LNCaP clone FGC (cell line): ENCODE measurements at regions not wholly inside any gene's neighbourhood (a gene's known extent, or its start where the extent isn't known, plus 50 kb on each side); places are given as distances from the start of the nearest gene placed in this dataset.

Experiments used
- DNase-seq: peaks from one replicate; pipeline ENCODE4 v3.0.0-alpha.2; 2011; ENCODE audit warnings: low read depth
- H3K4me3 ChIP-seq: 2 replicates; pipeline ENCODE4 v1.5.1; 2011; ENCODE audit warnings: mild to moderate bottlenecking, low read depth, low read length, control low read depth
- CTCF ChIP-seq: IDR thresholded peaks from 2 replicates; pipeline ENCODE4 v1.5.1; 2012; ENCODE audit warnings: mild to moderate bottlenecking; ENCODE audit not compliant: control insufficient read depth, insufficient read depth; ENCODE audit errors: extremely low read depth

- no peak for TF ChIP-seq CTCF
- no peak overlapping the region for H3K4me3 ChIP-seq
- DNase-seq: no peak
Measured at GRCh38 chr5:96333391-96333790, 99.7 kb downstream of the PCSK1 start.

- no peak for TF ChIP-seq CTCF
- peak overlapping the region; percentile 25; the same call in 1 of the 2 replicates for H3K4me3 ChIP-seq
- DNase-seq: peak; percentile 76
Measured at GRCh38 chr5:96332535-96333366, 100.3 kb downstream of the PCSK1 start.

GRCh38 chr5:96331681-96332361 lies 101.2 kb downstream of the PCSK1 start:
- no peak overlapping the region for H3K4me3 ChIP-seq
- no peak for TF ChIP-seq CTCF
- DNase-seq: peak; percentile 84

- no peak overlapping the region for H3K4me3 ChIP-seq
- no peak for TF ChIP-seq CTCF
- no peak for DNase-seq
Measured at GRCh38 chr5:96331210-96331609, 101.8 kb downstream of the PCSK1 start.

GRCh38 chr5:96330530-96331140 lies 102.4 kb downstream of the PCSK1 start:
- no peak for TF ChIP-seq CTCF
- peak; percentile 50 for DNase-seq
- no peak overlapping the region for H3K4me3 ChIP-seq

- no peak overlapping the region for H3K4me3 ChIP-seq
- no peak for DNase-seq
- no peak for TF ChIP-seq CTCF
Measured at GRCh38 chr5:96329886-96330529, 103.0 kb downstream of the PCSK1 start.
